ENCODE measurements at regions not wholly inside any gene's neighbourhood (a gene's known extent, or its start where the extent isn't known, plus 50 kb on each side); places are given as distances from the start of the nearest gene placed in this dataset.

- no peaks in the 10 kb centered on the region for H3K36me3 ChIP-seq (ENCODE audit: control insufficient read depth, insufficient read depth, low read length)
- H3K27ac ChIP-seq (ENCODE audit: low read length): no peak overlapping the region
- DNase-seq (ENCODE audit: low read depth, low spot score): no peak
- no peaks in the 10 kb centered on the region for H3K27me3 ChIP-seq (ENCODE audit: control insufficient read depth, insufficient read depth, low read length)
- H3K4me3 ChIP-seq (ENCODE audit: low read length): no peak overlapping the region
- H3K9me3 ChIP-seq (ENCODE audit: control insufficient read depth, insufficient read depth, low read length): no peaks in the 10 kb centered on the region
- no peaks in the 10 kb centered on the region for H3K4me1 ChIP-seq (ENCODE audit: control insufficient read depth, insufficient read depth, low read length)
Observed at GRCh38 chr3:182478369-182478768, 314.9 kb upstream of the ATP11B start.

- DNase-seq (ENCODE audit: low read depth, low spot score): no peak
- Histone ChIP-seq H3K4me3 (ENCODE audit: low read length) (no peak overlapping the region), H3K4me1 (ENCODE audit: control insufficient read depth, insufficient read depth, low read length) (no peaks in the 10 kb centered on the region), H3K36me3 (ENCODE audit: control insufficient read depth, insufficient read depth, low read length) (no peaks in the 10 kb centered on the region), H3K27ac (ENCODE audit: low read length) (no peak overlapping the region), H3K9me3 (ENCODE audit: control insufficient read depth, insufficient read depth, low read length) (no peaks in the 10 kb centered on the region), H3K27me3 (ENCODE audit: control insufficient read depth, insufficient read depth, low read length) (no peaks in the 10 kb centered on the region)
- WGBS (ENCODE audit: insufficient coverage, insufficient read length): 100% methylated on average over 1 of the region's 8 CpGs
Observed at GRCh38 chr3:182479419-182480336, 313.6 kb upstream of the ATP11B start.

DNA sequence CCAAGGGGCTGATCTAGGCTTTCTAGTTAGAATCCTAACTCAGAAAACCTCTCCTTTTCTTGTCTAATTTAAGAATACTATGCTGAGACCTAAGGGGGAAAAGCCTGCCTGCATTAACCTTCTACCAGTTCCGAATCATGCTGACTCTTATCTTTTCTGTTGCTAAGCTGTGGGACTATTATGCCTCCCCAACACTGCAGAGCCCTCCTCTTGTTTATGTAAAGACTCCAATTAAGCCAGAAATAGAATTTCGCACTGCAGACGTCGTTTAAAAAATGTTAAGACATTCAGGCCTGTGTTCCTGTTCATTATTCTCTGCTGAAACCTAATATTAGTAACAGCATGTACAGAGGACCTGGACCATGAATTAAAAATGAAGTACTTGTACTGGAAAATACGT is 310.6 kb upstream of the ATP11B start:
- DNase-seq (ENCODE audit: low read depth, low spot score): no peak

DNA sequence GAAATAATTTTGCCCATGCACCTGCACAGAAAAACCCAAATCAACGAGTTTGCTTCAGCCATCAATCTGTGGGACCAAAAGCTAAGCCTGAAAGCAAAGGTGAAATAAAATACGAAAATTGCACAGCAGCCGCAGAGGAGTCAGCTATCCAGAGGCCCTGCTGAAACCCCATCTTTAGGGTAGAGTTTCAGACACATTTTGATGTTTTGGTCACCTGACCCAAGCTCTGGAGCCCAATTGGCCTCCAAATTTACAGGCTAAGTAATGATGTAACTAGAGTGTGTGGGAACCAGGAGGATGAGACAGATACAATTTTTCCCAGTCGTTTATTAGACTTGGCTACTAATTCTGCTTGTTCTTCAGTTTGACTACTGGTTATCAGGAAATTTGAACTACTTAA is 308.6 kb upstream of the ATP11B start:
- H3K36me3 ChIP-seq (ENCODE audit: control insufficient read depth, insufficient read depth, low read length): no peaks in the 10 kb centered on the region
- no peak for DNase-seq (ENCODE audit: low read depth, low spot score)
- no peaks in the 10 kb centered on the region for H3K27me3 ChIP-seq (ENCODE audit: control insufficient read depth, insufficient read depth, low read length)
- H3K4me1 ChIP-seq (ENCODE audit: control insufficient read depth, insufficient read depth, low read length): no peaks in the 10 kb centered on the region
- no peak overlapping the region for H3K27ac ChIP-seq (ENCODE audit: low read length)
- H3K9me3 ChIP-seq (ENCODE audit: control insufficient read depth, insufficient read depth, low read length): no peaks in the 10 kb centered on the region
- no peak overlapping the region for H3K4me3 ChIP-seq (ENCODE audit: low read length)
- no CpG with 5 or more reads among the region's 4 CpGs for WGBS (ENCODE audit: insufficient coverage, insufficient read length)

More for the DNA sequence above, 310.6 kb upstream of the ATP11B start:
- H3K27me3 ChIP-seq (ENCODE audit: control insufficient read depth, insufficient read depth, low read length): no peaks in the 10 kb centered on the region
- no peaks in the 10 kb centered on the region for H3K9me3 ChIP-seq (ENCODE audit: control insufficient read depth, insufficient read depth, low read length)
- H3K4me1 ChIP-seq (ENCODE audit: control insufficient read depth, insufficient read depth, low read length): no peaks in the 10 kb centered on the region
- no peaks in the 10 kb centered on the region for H3K36me3 ChIP-seq (ENCODE audit: control insufficient read depth, insufficient read depth, low read length)
- no peak overlapping the region for H3K27ac ChIP-seq (ENCODE audit: low read length)
- no peak overlapping the region for H3K4me3 ChIP-seq (ENCODE audit: low read length)
- WGBS (ENCODE audit: insufficient coverage, insufficient read length): no CpG with 5 or more reads among the region's 5 CpGs

GRCh38 chr3:182485301-182485700 is 308.0 kb upstream of the ATP11B start:
- no CpG with 5 or more reads among the region's 3 CpGs for WGBS (ENCODE audit: insufficient coverage, insufficient read length)
- H3K36me3 ChIP-seq (ENCODE audit: control insufficient read depth, insufficient read depth, low read length): no peaks in the 10 kb centered on the region
- H3K27me3 ChIP-seq (ENCODE audit: control insufficient read depth, insufficient read depth, low read length): no peaks in the 10 kb centered on the region
- no peak for DNase-seq (ENCODE audit: low read depth, low spot score)
- no peak overlapping the region for H3K4me3 ChIP-seq (ENCODE audit: low read length)
- H3K9me3 ChIP-seq (ENCODE audit: control insufficient read depth, insufficient read depth, low read length): no peaks in the 10 kb centered on the region
- H3K4me1 ChIP-seq (ENCODE audit: control insufficient read depth, insufficient read depth, low read length): no peaks in the 10 kb centered on the region
- H3K27ac ChIP-seq (ENCODE audit: low read length): no peak overlapping the region

DNA sequence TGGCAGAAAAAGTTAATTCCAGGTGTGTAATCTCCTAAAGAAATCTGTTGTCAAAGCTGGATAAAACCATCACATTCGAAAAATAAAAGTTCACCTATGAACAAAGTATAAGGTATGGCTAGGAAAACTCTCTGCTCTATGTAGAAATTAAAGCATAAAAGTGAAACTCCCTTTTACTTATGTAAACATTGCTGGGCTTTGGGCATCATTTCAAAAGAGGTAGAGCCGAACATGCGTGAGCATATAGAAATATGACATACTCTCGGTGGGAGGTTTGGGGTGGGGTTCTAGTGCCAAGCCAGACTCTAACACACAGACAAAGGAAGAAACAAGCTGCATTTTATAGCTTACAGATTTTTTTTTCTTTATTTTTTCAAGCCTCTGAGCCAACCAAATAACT is 306.8 kb upstream of the ATP11B start:
- Histone ChIP-seq H3K9me3 (ENCODE audit: control insufficient read depth, insufficient read depth, low read length) (no peaks in the 10 kb centered on the region), H3K4me1 (ENCODE audit: control insufficient read depth, insufficient read depth, low read length) (no peaks in the 10 kb centered on the region), H3K27me3 (ENCODE audit: control insufficient read depth, insufficient read depth, low read length) (no peaks in the 10 kb centered on the region), H3K27ac (ENCODE audit: low read length) (no peak overlapping the region), H3K4me3 (ENCODE audit: low read length) (no peak overlapping the region), H3K36me3 (ENCODE audit: control insufficient read depth, insufficient read depth, low read length) (no peaks in the 10 kb centered on the region)
- no peak for DNase-seq (ENCODE audit: low read depth, low spot score)
- no CpG with 5 or more reads among the region's 4 CpGs for WGBS (ENCODE audit: insufficient coverage, insufficient read length)

DNA sequence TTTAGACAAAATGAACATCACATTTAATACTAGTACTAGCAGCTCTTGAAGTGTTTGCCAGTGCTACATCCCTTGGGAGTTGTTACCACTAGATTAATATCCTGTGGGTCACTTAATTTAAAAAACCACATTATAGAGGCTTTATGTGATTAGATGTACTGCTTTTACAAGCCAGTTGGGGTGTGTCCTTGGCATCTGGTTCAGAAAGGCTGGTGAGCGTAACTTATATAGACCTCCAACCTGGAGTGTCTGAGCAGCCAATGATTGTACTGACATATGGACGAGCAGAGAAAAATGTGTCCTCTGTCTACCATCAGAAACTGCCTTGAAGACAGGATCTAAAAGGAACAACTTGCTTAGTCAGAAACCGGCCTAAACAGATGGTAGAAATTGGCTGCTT is 306.2 kb upstream of the ATP11B start:
- no CpG with 5 or more reads among the region's 3 CpGs for WGBS (ENCODE audit: insufficient coverage, insufficient read length)
- no peak overlapping the region for H3K27ac ChIP-seq (ENCODE audit: low read length)
- no peaks in the 10 kb centered on the region for H3K27me3 ChIP-seq (ENCODE audit: control insufficient read depth, insufficient read depth, low read length)
- H3K9me3 ChIP-seq (ENCODE audit: control insufficient read depth, insufficient read depth, low read length): no peaks in the 10 kb centered on the region
- no peaks in the 10 kb centered on the region for H3K36me3 ChIP-seq (ENCODE audit: control insufficient read depth, insufficient read depth, low read length)
- no peak for DNase-seq (ENCODE audit: low read depth, low spot score)
- H3K4me1 ChIP-seq (ENCODE audit: control insufficient read depth, insufficient read depth, low read length): no peaks in the 10 kb centered on the region
- no peak overlapping the region for H3K4me3 ChIP-seq (ENCODE audit: low read length)

- H3K36me3 ChIP-seq (ENCODE audit: control insufficient read depth, insufficient read depth, low read length): no peaks in the 10 kb centered on the region
- no peaks in the 10 kb centered on the region for H3K9me3 ChIP-seq (ENCODE audit: control insufficient read depth, insufficient read depth, low read length)
- no peaks in the 10 kb centered on the region for H3K4me1 ChIP-seq (ENCODE audit: control insufficient read depth, insufficient read depth, low read length)
- H3K27ac ChIP-seq (ENCODE audit: low read length): no peak overlapping the region
- DNase-seq (ENCODE audit: low read depth, low spot score): no peak
- WGBS (ENCODE audit: insufficient coverage, insufficient read length): no CpG with 5 or more reads among the region's 2 CpGs
- no peaks in the 10 kb centered on the region for H3K27me3 ChIP-seq (ENCODE audit: control insufficient read depth, insufficient read depth, low read length)
- no peak overlapping the region for H3K4me3 ChIP-seq (ENCODE audit: low read length)
Observed at GRCh38 chr3:182487611-182488010, 305.7 kb upstream of the ATP11B start.

DNA sequence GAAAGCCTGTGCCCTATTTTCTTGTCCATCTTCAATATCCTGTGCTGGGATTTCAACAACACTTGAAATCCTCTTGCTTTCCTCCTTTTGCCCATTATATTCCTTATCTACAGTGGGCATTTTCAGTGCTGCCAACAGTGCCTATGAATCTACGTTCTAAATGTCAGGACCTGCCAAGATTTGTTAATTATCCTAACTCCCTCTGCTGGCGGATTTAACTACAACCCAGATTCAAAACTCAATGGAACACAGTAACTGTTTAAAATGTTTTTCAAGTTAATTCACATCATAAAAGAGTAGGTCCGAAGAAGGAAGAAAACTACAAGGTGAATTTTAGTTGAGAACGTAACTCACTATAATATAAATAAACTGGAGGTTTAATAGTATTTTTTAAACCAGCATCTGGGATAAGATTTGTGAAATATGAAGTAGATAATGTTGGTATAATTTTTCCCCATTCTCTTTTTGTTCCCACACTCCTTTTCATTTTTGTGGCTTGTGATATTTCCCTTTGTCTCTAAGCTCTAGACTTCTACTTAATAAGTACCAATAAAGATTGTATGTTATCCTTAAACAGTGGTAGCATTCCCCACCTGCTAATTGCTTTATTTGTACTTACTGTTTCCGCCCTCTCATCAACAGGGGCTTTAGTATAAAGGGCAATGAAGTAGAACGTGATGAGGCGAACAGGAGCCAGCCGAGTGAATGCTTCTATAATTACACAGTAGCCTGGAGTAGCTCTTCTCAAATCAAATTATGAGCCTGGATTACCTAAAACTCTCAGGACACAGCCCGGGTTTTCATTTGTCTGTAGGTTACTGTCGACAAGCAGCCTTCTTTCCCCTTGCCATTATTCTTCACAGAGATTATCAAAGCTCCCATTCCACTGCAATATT is 302.5 kb upstream of the ATP11B start:
- DNase-seq (ENCODE audit: low read depth, low spot score): peak; percentile 11
- no peaks in the 10 kb centered on the region for H3K36me3 ChIP-seq (ENCODE audit: control insufficient read depth, insufficient read depth, low read length)
- H3K4me3 ChIP-seq (ENCODE audit: low read length): no peak overlapping the region
- no peak overlapping the region for H3K27ac ChIP-seq (ENCODE audit: low read length)
- no CpG with 5 or more reads among the region's 10 CpGs for WGBS (ENCODE audit: insufficient coverage, insufficient read length)
- no peaks in the 10 kb centered on the region for H3K27me3 ChIP-seq (ENCODE audit: control insufficient read depth, insufficient read depth, low read length)
- H3K4me1 ChIP-seq (ENCODE audit: control insufficient read depth, insufficient read depth, low read length): no peaks in the 10 kb centered on the region
- no peaks in the 10 kb centered on the region for H3K9me3 ChIP-seq (ENCODE audit: control insufficient read depth, insufficient read depth, low read length)

DNA sequence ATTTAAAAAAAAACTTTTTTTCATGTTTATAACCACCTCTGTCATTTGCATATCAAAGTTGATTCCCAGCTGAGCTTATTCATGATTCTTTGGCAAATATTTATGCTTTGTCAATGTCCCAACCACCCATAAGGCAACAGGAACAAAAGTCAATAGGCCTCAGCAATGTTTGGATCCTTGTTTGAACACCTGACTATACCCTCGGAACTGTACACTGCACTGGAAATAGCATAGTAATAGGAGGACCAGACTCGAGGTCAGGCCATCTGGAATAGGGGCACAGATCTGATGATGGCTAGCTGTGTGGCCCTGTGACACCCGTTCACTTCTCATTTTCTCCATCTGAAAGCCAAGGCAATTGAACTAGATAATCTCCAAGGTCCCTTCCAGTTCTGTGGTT is 301.7 kb upstream of the ATP11B start:
- WGBS (ENCODE audit: insufficient coverage, insufficient read length): no CpG with 5 or more reads among the region's 3 CpGs
- H3K4me1 ChIP-seq (ENCODE audit: control insufficient read depth, insufficient read depth, low read length): no peaks in the 10 kb centered on the region
- no peak overlapping the region for H3K4me3 ChIP-seq (ENCODE audit: low read length)
- H3K27ac ChIP-seq (ENCODE audit: low read length): no peak overlapping the region
- no peaks in the 10 kb centered on the region for H3K36me3 ChIP-seq (ENCODE audit: control insufficient read depth, insufficient read depth, low read length)
- no peaks in the 10 kb centered on the region for H3K27me3 ChIP-seq (ENCODE audit: control insufficient read depth, insufficient read depth, low read length)
- no peaks in the 10 kb centered on the region for H3K9me3 ChIP-seq (ENCODE audit: control insufficient read depth, insufficient read depth, low read length)
- no peak for DNase-seq (ENCODE audit: low read depth, low spot score)

Measured in iPS DF 6.9 (cell line).